IMR-90 (cell line): ENCODE measurements at regions not wholly inside any gene's neighbourhood (a gene's known extent, or its start where the extent isn't known, plus 50 kb on each side); places are given as distances from the start of the nearest gene placed in this dataset.

Source experiments
- ATAC-seq: fragments of 200-7000 bp; cut with Tn5 transposase; 2 replicates; pipeline ENCODE4 v1.9.1; 2020; ENCODE audit warnings: low read depth, mild to moderate bottlenecking, moderate library complexity
- BruUV-seq: library from RNA; stranded (reverse); fragments of 400-500 nt; replicated peaks from 2 replicates; lab custom pipeline; 2021; lab: Mats Ljungman, UMichigan
- CTCF ChIA-PET: fragments of 300-600 bp; formaldehyde crosslinking; extraction: SDS; loops from one replicate; lab custom pipeline; 2021; ENCODE audit warnings: antibody characterized with exemption; lab: Yijun Ruan, JAX
- POLR2A ChIA-PET: fragments of 300-600 bp; sonication (Branson Sonifier 250); formaldehyde crosslinking; loops from one replicate; lab custom pipeline; 2022; ENCODE audit warnings: antibody characterized with exemption; ENCODE audit not compliant: unreplicated experiment; lab: Charles Lee
- DNase-seq: peaks from one replicate; pipeline ENCODE4 v3.0.0; 2013
- H2AFZ ChIP-seq: replicated peaks from 2 replicates; pipeline ENCODE3; 2013; ENCODE audit warnings: low read length, mild to moderate bottlenecking; ENCODE audit not compliant: poor library complexity
- H2AK5ac ChIP-seq: 2 replicates; pipeline ENCODE4 v1.6.1; 2013; ENCODE audit warnings: low read depth, low read length, inconsistent platforms
- H2AK9ac ChIP-seq: replicated peaks from 2 replicates; pipeline ENCODE3; 2013; ENCODE audit warnings: mild to moderate bottlenecking, low read depth, low read length, moderate library complexity; ENCODE audit not compliant: poor library complexity
- H2BK120ac ChIP-seq: 2 replicates; pipeline ENCODE4 v1.6.1; 2013; ENCODE audit warnings: low read depth, low read length, inconsistent platforms
- H2BK15ac ChIP-seq: 3 replicates; pipeline ENCODE4 v1.6.1; 2013; ENCODE audit warnings: low read depth, low read length, inconsistent platforms
- H2BK20ac ChIP-seq: 2 replicates; pipeline ENCODE4 v1.6.1; 2013; ENCODE audit warnings: low read depth, mild to moderate bottlenecking, inconsistent platforms, low read length, moderate library complexity
- H2BK5ac ChIP-seq: 2 replicates; pipeline ENCODE4 v1.6.1; 2013; ENCODE audit warnings: mild to moderate bottlenecking, low read depth, low read length, inconsistent platforms; ENCODE audit not compliant: poor library complexity, severe bottlenecking
- H3K14ac ChIP-seq: replicated peaks from 2 replicates; pipeline ENCODE4 v1.6.1; 2013; ENCODE audit warnings: low read depth, low read length, inconsistent platforms
- H3K18ac ChIP-seq: 2 replicates; pipeline ENCODE4 v1.6.1; 2013; ENCODE audit warnings: low read depth, low read length, control low read depth
- H3K23ac ChIP-seq: 2 replicates; pipeline ENCODE4 v1.6.1; 2013; ENCODE audit warnings: low read depth, low read length, inconsistent platforms
- H3K27ac ChIP-seq: 2 replicates; pipeline ENCODE4 v1.5.1; 2013; ENCODE audit warnings: mild to moderate bottlenecking, control low read depth, low read length; ENCODE audit not compliant: insufficient read depth
- H3K27me3 ChIP-seq: 2 replicates; pipeline ENCODE4 v1.6.1; 2013; ENCODE audit warnings: low read length; ENCODE audit not compliant: control insufficient read depth, insufficient read depth
- H3K36me3 ChIP-seq: 2 replicates; pipeline ENCODE4 v1.6.1; 2013; ENCODE audit warnings: low read length, mixed read lengths; ENCODE audit not compliant: control insufficient read depth, insufficient read depth
- H3K4ac ChIP-seq: 2 replicates; pipeline ENCODE4 v1.6.1; 2013; ENCODE audit warnings: low read depth, low read length, inconsistent platforms
- H3K4me1 ChIP-seq: 2 replicates; pipeline ENCODE4 v1.6.1; 2013; ENCODE audit warnings: low read length, mixed read lengths; ENCODE audit not compliant: control insufficient read depth, insufficient read depth
- H3K4me2 ChIP-seq: 2 replicates; pipeline ENCODE4 v1.6.1; 2013; ENCODE audit warnings: low read depth, mild to moderate bottlenecking, control low read depth, low read length, moderate library complexity
- H3K4me3 ChIP-seq: 2 replicates; pipeline ENCODE4 v1.5.1; 2013; ENCODE audit warnings: low read depth, mild to moderate bottlenecking, control low read depth, low read length, moderate library complexity; ENCODE audit not compliant: insufficient read depth
- H3K56ac ChIP-seq: 2 replicates; pipeline ENCODE4 v1.6.1; 2013; ENCODE audit warnings: low read length, inconsistent platforms; ENCODE audit not compliant: insufficient read depth; ENCODE audit errors: extremely low read depth
- H3K79me1 ChIP-seq, 2 experiments: 2 replicates each; pipeline ENCODE4 v1.6.1; 2013; ENCODE audit warnings: low read length in 2 of 2, inconsistent platforms in 1 of 2, low read depth in 1 of 2
- H3K9ac ChIP-seq: 2 replicates; pipeline ENCODE4 v1.6.1; 2013; ENCODE audit warnings: low read depth, low read length, control low read depth
- H3K9me1 ChIP-seq: 2 replicates; pipeline ENCODE4 v1.6.1; 2013; ENCODE audit warnings: low read length, inconsistent platforms; ENCODE audit not compliant: insufficient read depth
- H3K9me3 ChIP-seq: 2 replicates; pipeline ENCODE4 v1.6.1; 2013; ENCODE audit warnings: low read length; ENCODE audit not compliant: control insufficient read depth, insufficient read depth
- H4K20me1 ChIP-seq: 2 replicates; pipeline ENCODE4 v1.6.1; 2013; ENCODE audit warnings: low read length, inconsistent platforms; ENCODE audit not compliant: insufficient read depth
- H4K5ac ChIP-seq: 2 replicates; pipeline ENCODE4 v1.6.1; 2013; ENCODE audit warnings: mild to moderate bottlenecking, low read depth, low read length, control low read depth
- H4K8ac ChIP-seq, 2 experiments: 2 replicates each; pipeline ENCODE4 v1.6.1; 2013; ENCODE audit warnings: low read depth in 2 of 2, low read length in 2 of 2, control low read depth in 1 of 2, inconsistent platforms in 1 of 2
- H4K91ac ChIP-seq: 2 replicates; pipeline ENCODE4 v1.6.1; 2013; ENCODE audit warnings: low read depth, low read length, inconsistent platforms; ENCODE audit not compliant: insufficient read depth
- CEBPB ChIP-seq: IDR thresholded peaks from 2 replicates; pipeline ENCODE4 v1.6.1; 2012; ENCODE audit warnings: low read depth, low read length, improper control_type of control experiment
- ELK1 ChIP-seq: fragments of 150-350 bp; IDR thresholded peaks from 2 replicates; pipeline ENCODE4 v1.6.1; 2016; ENCODE audit warnings: low read depth, mild to moderate bottlenecking, low read length, moderate library complexity, borderline replicate concordance
- FOS ChIP-seq: fragments of 150-350 bp; IDR thresholded peaks from 2 replicates; pipeline ENCODE4 v1.6.1; 2016; ENCODE audit warnings: low read depth, low read length
- MAFK ChIP-seq: IDR thresholded peaks from 2 replicates; pipeline ENCODE4 v1.6.1; 2012; ENCODE audit warnings: low read depth, low read length, improper control_type of control experiment
- MAZ ChIP-seq: IDR thresholded peaks from 2 replicates; pipeline ENCODE4 v1.6.1; 2012; ENCODE audit warnings: low read depth, mild to moderate bottlenecking, low read length, improper control_type of control experiment, moderate library complexity, borderline replicate concordance
- MXI1 ChIP-seq: IDR thresholded peaks from 2 replicates; pipeline ENCODE4 v1.6.1; 2012; ENCODE audit warnings: low read depth, mild to moderate bottlenecking, low read length, moderate library complexity, borderline replicate concordance
- RFX5 ChIP-seq: IDR thresholded peaks from 2 replicates; pipeline ENCODE4 v1.8.0; 2012; ENCODE audit warnings: low read depth, mild to moderate bottlenecking, low read length, moderate library complexity
- USF2 ChIP-seq: fragments of 150-350 bp; IDR thresholded peaks from 2 replicates; pipeline ENCODE4 v1.6.1; 2017; ENCODE audit warnings: mild to moderate bottlenecking, antibody characterized with exemption, low read length, low read depth
- WGBS, 2 experiments: methylation state at CpG; one replicate each; pipeline versions ENCODE4 v1.1.5 to v1.1.7; 2013; ENCODE audit warnings: missing lambda C conversion rate in 2 of 2; ENCODE audit not compliant: insufficient read length in 1 of 2; ENCODE audit errors: extremely low coverage in 2 of 2; 5-methylcytosine and 5-hydroxymethylcytosine counted together
- dilution Hi-C: fragments of 300-500 bp; cut with HindIII; formaldehyde crosslinking; loops from one replicate; pipeline ENCODE4 v1.14.3; 2018; ENCODE audit warnings: low sequenced_read_pairs; ENCODE audit not compliant: unreplicated experiment
- in situ Hi-C: fragments of 300-500 bp; cut with MboI; formaldehyde crosslinking; loops from 3 replicates; pipeline ENCODE4 v1.14.3; 2019; ENCODE audit warnings: low sequenced_read_pairs, inconsistent platforms, mixed read lengths
- intact Hi-C: fragments of 100-400 bp; cut with micrococcal nuclease; formaldehyde crosslinking; loops from 2 replicates; pipeline ENCODE4 v1.10.0; 2022
- TF ChIP-seq, protein P1 (sequence below): conservative IDR thresholded peaks from 2 replicates; pipeline ENCODE4 v1.5.1; 2012; ENCODE audit warnings: mild to moderate bottlenecking, low read depth, low read length, improper control_type of control experiment

DNA sequence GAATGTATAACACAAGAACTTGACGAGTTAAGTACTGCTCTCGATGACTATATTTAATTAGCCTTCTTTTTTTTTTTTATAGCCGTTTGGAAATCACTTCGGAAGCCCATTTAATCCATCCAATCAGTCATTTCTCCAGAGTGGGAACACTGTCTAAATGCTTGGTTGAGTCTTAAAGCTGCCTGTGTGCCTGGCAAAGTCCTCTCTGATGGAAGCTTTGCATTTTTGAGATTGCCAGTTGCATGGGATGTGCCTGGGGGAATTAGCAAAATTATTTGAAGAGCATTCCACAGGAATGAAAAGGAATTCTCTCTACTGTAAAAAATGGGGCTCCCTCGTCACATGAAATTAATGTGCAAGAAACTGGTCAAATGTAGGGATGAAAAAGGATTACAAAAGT lies 398.8 kb upstream of the RPS6KA3 start:
- Histone ChIP-seq H3K14ac (no peak overlapping the region), H2BK20ac (no peak overlapping the region), H3K9ac (no peak overlapping the region), H3K9me3 (no peaks in the 10 kb centered on the region), H2BK120ac (no peak overlapping the region), H3K4me3 (no peak overlapping the region), H2BK5ac (no peak overlapping the region), H3K4me1 (no peaks in the 10 kb centered on the region), H3K79me1 (no peaks in the 10 kb centered on the region), H3K4ac (no peak overlapping the region), H3K9me1 (no peaks in the 10 kb centered on the region), H3K27me3 (no peaks in the 10 kb centered on the region), H3K36me3 (no peaks in the 10 kb centered on the region), H2AK9ac (no peak overlapping the region), H4K20me1 (no peaks in the 10 kb centered on the region), H2AFZ (no peak overlapping the region), H4K8ac (no peak overlapping the region), H3K56ac (no peak overlapping the region), H3K4me2 (no peak overlapping the region), H3K18ac (no peak overlapping the region), H2AK5ac (no peak overlapping the region), H4K5ac (no peak overlapping the region), H2BK15ac (no peak overlapping the region), H3K27ac (no peak overlapping the region), H3K23ac (no peak overlapping the region), H4K91ac (no peak overlapping the region)
- ChIA-PET CTCF (interaction anchor here (0.5 kb wide), 1 partner anchor 21 kb away, joined by 5 read pairs; no protein-coding TSS in a partner anchor), POLR2A (interaction anchor here (0.6 kb wide), 1 partner anchor 1284 kb away, joined by 3 read pairs; no protein-coding TSS in a partner anchor)
- no CpG with 5 or more reads among the region's 5 CpGs for WGBS, 2 experiments
- no peak for DNase-seq
- TF ChIP-seq USF2 (no peak), RFX5 (no peak), MXI1 (no peak), MAZ (no peak), CEBPB (no peak), MAFK (no peak), ELK1 (no peak), FOS (no peak)
- TF ChIP-seq, protein P1, sequence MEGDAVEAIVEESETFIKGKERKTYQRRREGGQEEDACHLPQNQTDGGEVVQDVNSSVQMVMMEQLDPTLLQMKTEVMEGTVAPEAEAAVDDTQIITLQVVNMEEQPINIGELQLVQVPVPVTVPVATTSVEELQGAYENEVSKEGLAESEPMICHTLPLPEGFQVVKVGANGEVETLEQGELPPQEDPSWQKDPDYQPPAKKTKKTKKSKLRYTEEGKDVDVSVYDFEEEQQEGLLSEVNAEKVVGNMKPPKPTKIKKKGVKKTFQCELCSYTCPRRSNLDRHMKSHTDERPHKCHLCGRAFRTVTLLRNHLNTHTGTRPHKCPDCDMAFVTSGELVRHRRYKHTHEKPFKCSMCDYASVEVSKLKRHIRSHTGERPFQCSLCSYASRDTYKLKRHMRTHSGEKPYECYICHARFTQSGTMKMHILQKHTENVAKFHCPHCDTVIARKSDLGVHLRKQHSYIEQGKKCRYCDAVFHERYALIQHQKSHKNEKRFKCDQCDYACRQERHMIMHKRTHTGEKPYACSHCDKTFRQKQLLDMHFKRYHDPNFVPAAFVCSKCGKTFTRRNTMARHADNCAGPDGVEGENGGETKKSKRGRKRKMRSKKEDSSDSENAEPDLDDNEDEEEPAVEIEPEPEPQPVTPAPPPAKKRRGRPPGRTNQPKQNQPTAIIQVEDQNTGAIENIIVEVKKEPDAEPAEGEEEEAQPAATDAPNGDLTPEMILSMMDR, result no peak
- intact Hi-C loops, result no loop called here
- dilution Hi-C loops, result no loop called here
- in situ Hi-C loops, result no loop called here
- no TSS peak for BruUV-seq
- no peak for ATAC-seq
